ENCODE measurements at regions not wholly inside any gene's neighbourhood (a gene's known extent, or its start where the extent isn't known, plus 50 kb on each side); places are given as distances from the start of the nearest gene placed in this dataset.

DNA sequence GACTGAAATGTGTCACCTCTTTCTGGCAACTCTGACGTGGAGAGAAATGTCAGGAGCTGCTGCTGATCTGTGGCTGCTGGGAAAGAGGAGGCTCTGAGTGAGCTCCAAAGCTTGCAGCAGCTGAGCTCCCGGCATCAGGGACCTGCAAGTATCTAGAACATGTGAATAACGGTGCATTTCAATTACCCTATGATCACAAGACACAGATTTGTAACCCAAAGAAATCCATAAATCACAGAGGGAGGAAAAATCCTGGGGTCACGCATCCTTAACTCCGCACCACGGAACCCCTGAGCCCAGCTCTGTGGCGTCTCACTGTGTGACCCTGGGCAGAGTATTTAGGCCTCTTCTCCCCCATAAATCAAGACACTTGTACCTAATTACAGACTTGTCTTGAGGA, 139.8 kb downstream of the IRX2 start:
- Histone ChIP-seq H3K36me3 (no peaks in the 10 kb centered on the region), H3K27me3 (no peaks in the 10 kb centered on the region), H3K4me3 (no peak overlapping the region), H3K9me3 (no peaks in the 10 kb centered on the region), H3K27ac (no peak overlapping the region), H3K4me1 (no peaks in the 10 kb centered on the region)
- 81% methylated on average over 7 of the region's 7 CpGs for WGBS
- no peak for TF ChIP-seq POLR2A (IDR thresholded peaks at IDR 0.05)
- no peak for TF ChIP-seq CTCF (IDR thresholded peaks at IDR 0.05)
- no peak for TF ChIP-seq POLR2AphosphoS5 (IDR thresholded peaks at IDR 0.05)
- no peak for TF ChIP-seq EP300 (IDR thresholded peaks at IDR 0.05)
- no peak for DNase-seq (ENCODE audit: low spot score in 2 of 2)

DNA sequence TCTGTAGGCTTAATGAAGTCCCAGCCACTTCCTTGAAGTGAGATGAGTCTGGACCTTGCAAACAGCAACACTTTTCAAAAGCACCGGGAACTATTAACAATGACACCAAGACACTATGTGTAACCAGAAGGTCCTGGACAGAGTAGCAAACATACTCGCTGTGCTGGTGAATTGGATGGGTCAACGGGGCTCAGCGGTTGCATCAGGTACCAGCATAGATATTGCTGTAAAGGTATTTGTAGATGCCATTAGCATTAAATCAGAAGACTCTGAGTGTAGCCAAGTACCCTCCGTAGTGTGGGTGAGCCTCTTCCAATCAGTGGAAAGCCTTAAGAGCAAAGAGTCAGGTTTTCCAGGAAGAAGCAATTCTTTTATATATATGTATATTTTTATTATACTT, 140.5 kb downstream of the IRX2 start:
- DNase-seq (ENCODE audit: low spot score in 2 of 2), result no peak
- Histone ChIP-seq H3K4me3 (no peak overlapping the region), H3K27me3 (no peaks in the 10 kb centered on the region), H3K36me3 (no peaks in the 10 kb centered on the region), H3K9me3 (no peaks in the 10 kb centered on the region), H3K4me1 (no peaks in the 10 kb centered on the region), H3K27ac (no peak overlapping the region)
- TF ChIP-seq POLR2A (IDR thresholded peaks at IDR 0.05) (no peak), CTCF (IDR thresholded peaks at IDR 0.05) (no peak), EP300 (IDR thresholded peaks at IDR 0.05) (no peak), POLR2AphosphoS5 (IDR thresholded peaks at IDR 0.05) (no peak)
- 89% methylated on average over 5 of the region's 5 CpGs for WGBS

DNA sequence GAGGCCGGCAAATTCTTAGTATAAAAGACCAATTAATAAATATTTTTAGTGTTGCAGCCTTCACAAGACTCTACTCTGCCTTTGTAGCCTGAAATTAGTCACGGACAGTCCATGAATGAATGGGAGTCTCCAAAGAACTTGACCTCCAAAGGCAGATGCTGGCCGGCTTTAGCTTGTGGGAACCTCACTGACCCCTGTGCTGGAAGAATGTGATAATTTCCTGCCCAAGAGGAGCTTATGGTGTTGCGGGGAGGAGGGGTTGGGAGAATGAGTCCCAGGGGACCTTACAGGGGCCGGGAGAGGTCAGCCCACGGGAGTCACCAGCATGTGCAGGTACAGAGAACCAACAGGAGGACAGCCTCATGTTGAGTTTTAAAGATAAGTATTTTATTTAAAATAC, 143.1 kb downstream of the IRX2 start:
- no peaks in the 10 kb centered on the region for H3K9me3 ChIP-seq
- H3K27ac ChIP-seq, result no peak overlapping the region
- 91% methylated on average over 6 of the region's 6 CpGs for WGBS
- H3K27me3 ChIP-seq, result no peaks in the 10 kb centered on the region
- H3K36me3 ChIP-seq, result no peaks in the 10 kb centered on the region
- H3K4me3 ChIP-seq, result no peak overlapping the region
- H3K4me1 ChIP-seq, result no peaks in the 10 kb centered on the region
- DNase-seq (ENCODE audit: low spot score in 2 of 2), result no peak
- TF ChIP-seq POLR2A (IDR thresholded peaks at IDR 0.05) (no peak), POLR2AphosphoS5 (IDR thresholded peaks at IDR 0.05) (no peak), EP300 (IDR thresholded peaks at IDR 0.05) (no peak), CTCF (IDR thresholded peaks at IDR 0.05) (no peak)

GRCh38 chr5:2607598-2607997, 143.9 kb downstream of the IRX2 start:
- Histone ChIP-seq H3K36me3 (no peaks in the 10 kb centered on the region), H3K27me3 (no peaks in the 10 kb centered on the region), H3K4me3 (no peak overlapping the region), H3K4me1 (no peaks in the 10 kb centered on the region), H3K9me3 (no peaks in the 10 kb centered on the region), H3K27ac (no peak overlapping the region)
- WGBS, result 85% methylated on average over 6 of the region's 6 CpGs
- TF ChIP-seq POLR2A (IDR thresholded peaks at IDR 0.05) (no peak), CTCF (IDR thresholded peaks at IDR 0.05) (no peak), POLR2AphosphoS5 (IDR thresholded peaks at IDR 0.05) (no peak), EP300 (IDR thresholded peaks at IDR 0.05) (no peak)
- no peak for DNase-seq (ENCODE audit: low spot score in 2 of 2)

DNA sequence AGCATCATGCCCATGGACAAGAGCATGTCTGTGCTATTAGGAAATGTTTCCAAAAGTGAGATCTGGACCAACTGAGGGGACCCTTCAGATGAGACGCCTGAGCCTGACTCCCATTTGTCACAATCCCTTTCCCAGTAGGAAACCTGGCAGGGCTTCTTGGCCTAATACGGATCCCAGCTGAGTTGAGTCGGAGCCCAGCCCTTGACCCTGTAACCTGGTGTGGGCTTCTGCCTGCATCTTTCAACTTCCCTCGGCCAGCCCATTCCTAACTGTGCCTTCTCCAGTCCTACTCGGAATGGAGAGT, 148.3 kb downstream of the IRX2 start:
- TF ChIP-seq EP300 (IDR thresholded peaks at IDR 0.05) (no peak), CTCF (IDR thresholded peaks at IDR 0.05) (no peak)
- Histone ChIP-seq H3K9me3 (no peaks in the 10 kb centered on the region), H3K36me3 (no peaks in the 10 kb centered on the region), H3K27ac (no peak overlapping the region), H3K27me3 (no peaks in the 10 kb centered on the region), H3K4me1 (no peaks in the 10 kb centered on the region), H3K4me3 (no peak overlapping the region)
- no peak for DNase-seq (ENCODE audit: low spot score in 2 of 2)
- WGBS, result 81% methylated on average over 5 of the region's 5 CpGs

All from suprapubic skin (tissue), 4 donors.